ENCODE measurements at regions not wholly inside any gene's neighbourhood (a gene's known extent, or its start where the extent isn't known, plus 50 kb on each side); places are given as distances from the start of the nearest gene placed in this dataset.

- no peaks in the 10 kb centered on the region for H3K36me3 ChIP-seq (ENCODE audit: control insufficient read depth in 2 of 2, insufficient read depth in 1 of 2, low read length in 2 of 2)
- ChIA-PET POLR2A (no interaction called here), CTCF (no interaction called here)
- H3K9me3 ChIP-seq (ENCODE audit: control insufficient read depth, insufficient read depth, low read depth, low read length) = no peaks in the 10 kb centered on the region
- H3K4me1 ChIP-seq (ENCODE audit: control insufficient read depth, insufficient read depth, low read length) = no peaks in the 10 kb centered on the region
- no peak overlapping the region for H3K27ac ChIP-seq (ENCODE audit: extremely low read depth, low read depth, low read length)
- H3K4me3 ChIP-seq (ENCODE audit: low read depth, low read length) = no peak overlapping the region
- TF ChIP-seq ZNF311 (tag by site-specific recombination; IDR thresholded peaks at IDR 0.05; ENCODE audit: borderline replicate concordance) (no peak), ATF2 (tag by site-specific recombination; IDR thresholded peaks at IDR 0.05; ENCODE audit: low read depth) (peak; percentile 56; the same call in 1 of the 2 replicates)
Observed at GRCh38 chr5:4422247-4422646, 717.9 kb upstream of the ADAMTS16 start.

GRCh38 chr5:4424895-4425294 lies 715.2 kb upstream of the ADAMTS16 start:
- no peak for TF ChIP-seq ZNF23 (tag by site-specific recombination; IDR thresholded peaks at IDR 0.05; ENCODE audit: borderline replicate concordance)
- TF ChIP-seq ZNF302 (tag by site-specific recombination; IDR thresholded peaks at IDR 0.05; ENCODE audit: low read depth) = no peak
- no peak for TF ChIP-seq SP3 (tag by site-specific recombination; IDR thresholded peaks at IDR 0.05)
- TF ChIP-seq ZBTB6 (tag by site-specific recombination; IDR thresholded peaks at IDR 0.05) = no peak
- no peak for TF ChIP-seq CTCF (tag by site-specific recombination; IDR thresholded peaks at IDR 0.05)
- TF ChIP-seq ZNF658 (tag by site-specific recombination; IDR thresholded peaks at IDR 0.05) = no peak
- no peak for TF ChIP-seq ZSCAN4 (tag by site-specific recombination; IDR thresholded peaks at IDR 0.05)
- TF ChIP-seq KLF8 (tag by site-specific recombination; IDR thresholded peaks at IDR 0.05) = no peak
- TF ChIP-seq ZNF362 (tag by site-specific recombination; IDR thresholded peaks at IDR 0.05) = no peak
- POLR2A ChIA-PET = no interaction called here
- CTCF ChIA-PET = no interaction called here
- no peaks in the 10 kb centered on the region for H3K36me3 ChIP-seq (ENCODE audit: control insufficient read depth in 2 of 2, insufficient read depth in 1 of 2, low read length in 2 of 2)
- no peak overlapping the region for H3K27ac ChIP-seq (ENCODE audit: extremely low read depth, low read depth, low read length)
- no peak overlapping the region for H3K4me3 ChIP-seq (ENCODE audit: low read depth, low read length)
- H3K9me3 ChIP-seq (ENCODE audit: control insufficient read depth, insufficient read depth, low read depth, low read length) = no peaks in the 10 kb centered on the region
- no peaks in the 10 kb centered on the region for H3K4me1 ChIP-seq (ENCODE audit: control insufficient read depth, insufficient read depth, low read length)

GRCh38 chr5:4440536-4440935 lies 699.6 kb upstream of the ADAMTS16 start:
- CTCF ChIA-PET = no interaction called here
- Histone ChIP-seq H3K4me1 (ENCODE audit: control insufficient read depth, insufficient read depth, low read length) (no peaks in the 10 kb centered on the region), H3K36me3 (ENCODE audit: control insufficient read depth in 2 of 2, insufficient read depth in 1 of 2, low read length in 2 of 2) (no peaks in the 10 kb centered on the region), H3K27ac (ENCODE audit: extremely low read depth, low read depth, low read length) (no peak overlapping the region), H3K4me3 (ENCODE audit: low read depth, low read length) (no peak overlapping the region), H3K9me3 (ENCODE audit: control insufficient read depth, insufficient read depth, low read depth, low read length) (no peaks in the 10 kb centered on the region)
- POLR2A ChIA-PET = no interaction called here
- no peak for TF ChIP-seq ZNF621 (tag by site-specific recombination; IDR thresholded peaks at IDR 0.05)
- no peak for TF ChIP-seq TRIM28 (IDR thresholded peaks at IDR 0.05; ENCODE audit: borderline replicate concordance, low read length)
- TF ChIP-seq ZNF362 (tag by site-specific recombination; IDR thresholded peaks at IDR 0.05) = no peak
- no peak for TF ChIP-seq ZNF518A (tag by site-specific recombination; conservative IDR thresholded peaks at IDR 0.05; ENCODE audit: low read depth)
- no peak for TF ChIP-seq ZNF114 (tag by site-specific recombination; IDR thresholded peaks at IDR 0.05)
- TF ChIP-seq ZNF792 (tag by site-specific recombination; IDR thresholded peaks at IDR 0.05) = no peak
- TF ChIP-seq ZNF292 (tag by site-specific recombination; IDR thresholded peaks at IDR 0.05; ENCODE audit: borderline replicate concordance, low read depth) = no peak
- no peak for TF ChIP-seq REPIN1 (tag by site-specific recombination; IDR thresholded peaks at IDR 0.05; ENCODE audit: low read depth)
- no peak for TF ChIP-seq MZF1 (tag by site-specific recombination; IDR thresholded peaks at IDR 0.05; ENCODE audit: borderline replicate concordance)
